Vagina (tissue), 2 donors: ENCODE measurements at regions not wholly inside any gene's neighbourhood (a gene's known extent, or its start where the extent isn't known, plus 50 kb on each side); places are given as distances from the start of the nearest gene placed in this dataset.

Source experiments
- CTCF ChIP-seq, 3 experiments: fragments of 450-650 bp in 2 of 3; fragments of 200-600 bp in 1 of 3; sonication (generic) in 1 of 3; IDR thresholded peaks; one replicate each; pipeline ENCODE4 v1.5.1; 2017 to 2019; ENCODE audit warnings: antibody characterized with exemption in 3 of 3, mild to moderate bottlenecking in 2 of 3, moderate library complexity in 2 of 3
- POLR2A ChIP-seq, 2 donors: fragments of 450-650 bp; IDR thresholded peaks; one replicate each; pipeline ENCODE4 v1.6.1; 2017; ENCODE audit warnings: antibody characterized with exemption in 2 of 2, mild to moderate bottlenecking in 2 of 2, moderate library complexity in 2 of 2
- POLR2AphosphoS5 ChIP-seq, 2 donors: sonication (generic); formaldehyde crosslinking; IDR thresholded peaks; one replicate each; pipeline ENCODE4 v1.9.0; 2017; ENCODE audit warnings: antibody characterized with exemption in 2 of 2, mild to moderate bottlenecking in 2 of 2, low read depth in 1 of 2; ENCODE audit not compliant: insufficient read depth in 1 of 2

GRCh38 chr4:158411269-158411668 is 110.4 kb upstream of the RXFP1 start:
- no peak for TF ChIP-seq CTCF (IDR thresholded peaks at IDR 0.05)
- no peak for TF ChIP-seq POLR2A (IDR thresholded peaks at IDR 0.05)
- no peak for TF ChIP-seq POLR2AphosphoS5 (IDR thresholded peaks at IDR 0.05; ENCODE audit: insufficient read depth in 1 of 2, low read depth in 1 of 2)
